ENCODE measurements at regions not wholly inside any gene's neighbourhood (a gene's known extent, or its start where the extent isn't known, plus 50 kb on each side); places are given as distances from the start of the nearest gene placed in this dataset.

- TF ChIP-seq POLR2AphosphoS5 (IDR thresholded peaks at IDR 0.05): no peak
- TF ChIP-seq, protein P1, sequence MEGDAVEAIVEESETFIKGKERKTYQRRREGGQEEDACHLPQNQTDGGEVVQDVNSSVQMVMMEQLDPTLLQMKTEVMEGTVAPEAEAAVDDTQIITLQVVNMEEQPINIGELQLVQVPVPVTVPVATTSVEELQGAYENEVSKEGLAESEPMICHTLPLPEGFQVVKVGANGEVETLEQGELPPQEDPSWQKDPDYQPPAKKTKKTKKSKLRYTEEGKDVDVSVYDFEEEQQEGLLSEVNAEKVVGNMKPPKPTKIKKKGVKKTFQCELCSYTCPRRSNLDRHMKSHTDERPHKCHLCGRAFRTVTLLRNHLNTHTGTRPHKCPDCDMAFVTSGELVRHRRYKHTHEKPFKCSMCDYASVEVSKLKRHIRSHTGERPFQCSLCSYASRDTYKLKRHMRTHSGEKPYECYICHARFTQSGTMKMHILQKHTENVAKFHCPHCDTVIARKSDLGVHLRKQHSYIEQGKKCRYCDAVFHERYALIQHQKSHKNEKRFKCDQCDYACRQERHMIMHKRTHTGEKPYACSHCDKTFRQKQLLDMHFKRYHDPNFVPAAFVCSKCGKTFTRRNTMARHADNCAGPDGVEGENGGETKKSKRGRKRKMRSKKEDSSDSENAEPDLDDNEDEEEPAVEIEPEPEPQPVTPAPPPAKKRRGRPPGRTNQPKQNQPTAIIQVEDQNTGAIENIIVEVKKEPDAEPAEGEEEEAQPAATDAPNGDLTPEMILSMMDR (IDR thresholded peaks at IDR 0.05): no peak
- TF ChIP-seq POLR2A (IDR thresholded peaks at IDR 0.05): no peak
These were observed 62.2 kb upstream of the BMP2 start for GRCh38 chr20:6705106-6705766.

All from suprapubic skin (tissue), 4 donors.